CD4-positive, alpha-beta T cell treated with Interleukin-6 for 4 hours (primary cell): ENCODE measurements at regions not wholly inside any gene's neighbourhood (a gene's known extent, or its start where the extent isn't known, plus 50 kb on each side); places are given as distances from the start of the nearest gene placed in this dataset.
"Not testable (repeated sequence)": the region's sequence is repeated elsewhere in the genome, so short reads cannot be mapped to it uniquely, and the experiment has no call there.

Source experiments
- DNase-seq: peaks from one replicate; pipeline ENCODE4 v3.0.0-alpha.2; 2020; ENCODE audit warnings: mixed read lengths

DNA sequence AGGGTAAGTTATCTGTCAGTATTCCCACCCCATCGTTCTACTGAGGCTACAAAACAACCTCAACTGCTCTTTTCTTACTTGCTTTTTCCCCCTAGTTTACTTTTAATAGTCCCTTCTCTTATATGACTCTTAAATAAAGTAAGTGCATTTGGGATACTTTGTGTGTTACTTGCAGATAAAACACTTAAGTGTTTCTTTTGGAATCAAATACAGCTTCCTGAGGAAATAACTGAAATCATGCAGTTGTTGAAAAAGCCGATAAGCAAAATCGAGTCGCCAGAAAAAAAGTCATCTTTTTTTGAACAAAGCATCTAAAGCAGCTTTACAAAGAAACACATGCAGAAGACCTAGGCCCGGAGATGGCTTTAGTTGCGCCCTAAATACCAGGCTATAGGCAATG, 53.5 kb upstream of the EPB41L4A start:
- DNase-seq = no peak

GRCh38 chr5:112473989-112474388, 54.9 kb upstream of the EPB41L4A start:
- no peak for DNase-seq

DNA sequence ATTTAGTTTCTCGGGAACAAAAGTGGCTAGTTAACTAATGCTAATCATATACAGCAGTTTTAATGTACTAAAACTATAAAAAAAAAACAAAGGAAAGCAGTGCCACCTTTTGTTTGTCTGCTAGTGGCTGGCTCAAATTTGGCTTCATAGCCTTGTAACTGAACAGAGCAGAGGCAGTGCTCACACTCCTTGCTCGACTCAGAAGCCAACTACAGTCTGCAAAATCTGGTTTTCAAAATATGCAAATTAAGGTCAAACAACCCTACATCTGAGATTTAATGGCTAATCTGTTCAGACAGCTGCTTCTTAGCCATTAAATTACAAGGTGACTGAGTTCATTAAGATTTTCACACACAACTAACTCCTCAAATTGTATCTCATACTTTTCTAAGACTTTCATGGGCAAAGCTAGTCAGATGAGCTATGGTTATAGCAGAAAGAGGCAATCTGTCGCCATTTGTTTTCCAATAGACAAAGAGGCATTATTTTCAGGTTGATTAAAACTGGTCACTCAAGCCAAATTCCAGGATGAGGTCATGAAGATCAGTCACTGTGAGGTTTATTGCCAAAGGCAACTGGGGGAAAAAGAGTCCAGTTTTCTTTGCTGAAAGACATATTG, 56.8 kb upstream of the EPB41L4A start:
- DNase-seq = no peak

DNA sequence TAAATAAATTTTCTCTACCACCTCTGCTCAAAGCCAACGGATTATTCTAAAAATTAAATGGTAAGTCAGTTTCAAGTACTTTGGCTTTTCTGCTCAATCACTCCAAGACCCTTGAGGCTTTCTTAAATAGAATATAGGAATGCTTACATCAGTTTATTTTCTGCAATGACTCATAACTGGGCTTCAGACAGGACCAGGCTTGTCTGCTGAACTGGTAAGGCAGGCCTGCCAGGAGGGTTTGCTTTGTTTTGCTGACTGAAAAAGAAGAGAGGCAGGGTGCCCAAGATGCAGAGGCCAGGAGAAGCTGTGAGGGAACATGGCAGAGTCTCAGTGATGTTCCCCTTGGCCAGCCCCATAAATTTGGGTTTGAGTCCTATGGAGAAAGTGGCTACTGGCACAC, 60.3 kb upstream of the EPB41L4A start:
- no peak for DNase-seq

- no peak for DNase-seq
Measured at GRCh38 chr5:112480501-112480900, 61.4 kb upstream of the EPB41L4A start.

- no peak for DNase-seq
Measured at GRCh38 chr5:112483704-112484103, 64.6 kb upstream of the EPB41L4A start.

GRCh38 chr5:112485934-112486355, 66.9 kb upstream of the EPB41L4A start:
- DNase-seq = no peak

DNA sequence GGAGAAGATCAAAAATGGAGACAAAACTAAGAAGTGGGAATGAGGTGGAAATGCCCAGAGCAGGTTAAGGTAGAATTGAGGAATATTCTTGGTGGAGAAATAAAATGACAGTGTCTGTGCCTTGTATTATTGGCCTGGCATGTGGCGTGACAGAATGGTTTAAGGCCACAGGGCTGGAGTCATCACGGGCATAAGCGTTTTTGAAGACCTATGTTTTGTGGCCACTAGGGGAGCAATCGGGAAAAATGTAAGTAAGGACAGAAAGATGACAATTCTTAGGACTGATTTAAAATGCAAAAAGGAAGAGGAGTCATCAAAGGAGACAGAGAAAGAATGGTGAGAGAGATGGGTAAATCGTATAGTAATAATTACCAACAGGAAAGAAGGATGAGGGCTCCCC, 72.2 kb upstream of the EPB41L4A start:
- no peak for DNase-seq

GRCh38 chr5:112492291-112492690, 73.2 kb upstream of the EPB41L4A start:
- DNase-seq = no peak

DNA sequence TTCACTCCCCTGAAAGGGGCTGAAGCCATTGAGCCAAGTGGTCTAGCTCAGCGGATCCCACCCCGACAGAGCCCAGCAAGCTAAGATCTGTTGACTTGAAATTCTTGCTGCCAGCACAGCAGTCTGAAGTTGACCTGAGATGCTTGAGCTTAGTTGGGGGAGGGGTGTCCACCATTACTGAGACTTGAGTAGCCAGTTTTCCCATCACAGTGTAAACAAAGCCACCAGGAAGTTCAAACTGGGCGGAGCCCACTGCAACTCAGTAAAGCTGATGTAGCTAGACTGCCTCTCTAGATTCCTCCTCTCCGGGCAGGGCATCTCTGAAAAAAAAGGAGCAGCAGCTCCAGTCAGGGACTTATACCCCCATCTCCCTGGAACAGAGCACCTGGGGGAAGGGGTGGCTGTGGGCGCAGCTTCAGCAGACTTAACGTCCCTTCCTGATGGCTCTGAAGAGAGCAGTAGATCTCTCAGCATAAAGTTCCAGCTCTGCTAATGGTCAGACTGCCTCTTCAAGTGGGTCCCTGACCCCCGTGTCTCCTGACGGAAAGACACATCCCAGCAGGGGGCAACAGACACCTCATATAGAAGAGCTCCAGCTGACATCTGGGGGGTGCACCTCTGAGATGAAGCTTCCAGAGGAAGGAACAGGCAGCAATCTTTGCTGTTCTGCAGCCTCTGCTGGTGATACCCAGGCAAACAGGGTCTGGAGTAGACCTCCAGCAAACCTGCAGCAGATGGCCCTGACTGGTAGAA, 84.8 kb upstream of the EPB41L4A start:
- DNase-seq = not testable (repeated sequence)

DNA sequence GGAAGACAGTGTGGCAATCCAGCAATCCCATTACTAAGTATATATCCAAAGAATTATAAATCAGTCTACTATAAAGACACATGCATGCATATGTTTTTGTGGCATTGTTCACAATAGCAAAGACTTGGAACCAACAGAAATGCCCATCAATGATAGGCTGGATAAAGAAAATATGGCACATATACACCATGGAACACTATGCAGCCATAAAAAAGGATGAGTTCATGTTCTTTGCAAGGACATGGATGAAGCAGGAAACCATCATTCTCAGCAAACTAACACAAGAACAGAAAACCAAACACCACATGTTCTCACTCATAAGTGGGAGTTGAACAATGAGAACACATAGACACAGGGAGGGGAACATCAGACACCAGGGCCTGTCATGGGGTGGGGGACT, 90.0 kb upstream of the EPB41L4A start:
- not testable (repeated sequence) for DNase-seq

DNA sequence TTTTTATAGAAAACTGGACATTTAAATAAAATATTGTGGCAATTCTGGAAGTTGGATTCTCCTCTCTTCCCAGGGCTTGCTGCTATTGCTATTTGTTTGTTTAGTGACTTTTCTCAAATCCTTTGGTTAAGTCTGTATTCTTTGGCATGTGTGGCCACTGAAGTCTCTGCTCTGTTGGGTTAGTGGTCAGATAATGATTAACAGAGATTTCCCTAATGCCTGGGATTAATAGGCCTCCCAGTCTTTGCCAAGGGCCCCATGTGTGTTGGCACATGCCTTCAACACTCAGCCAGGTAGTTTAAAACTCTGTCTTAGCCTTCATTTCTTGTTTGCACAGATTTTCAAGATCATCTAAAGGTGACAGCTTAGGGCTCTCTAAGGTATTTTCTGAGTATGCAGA, 92.8 kb upstream of the EPB41L4A start:
- DNase-seq = no peak

- DNase-seq = no peak
Measured at GRCh38 chr5:112512901-112513300, 93.8 kb upstream of the EPB41L4A start.

- DNase-seq = no peak
Measured at GRCh38 chr5:112514111-112514510, 95.0 kb upstream of the EPB41L4A start.

DNA sequence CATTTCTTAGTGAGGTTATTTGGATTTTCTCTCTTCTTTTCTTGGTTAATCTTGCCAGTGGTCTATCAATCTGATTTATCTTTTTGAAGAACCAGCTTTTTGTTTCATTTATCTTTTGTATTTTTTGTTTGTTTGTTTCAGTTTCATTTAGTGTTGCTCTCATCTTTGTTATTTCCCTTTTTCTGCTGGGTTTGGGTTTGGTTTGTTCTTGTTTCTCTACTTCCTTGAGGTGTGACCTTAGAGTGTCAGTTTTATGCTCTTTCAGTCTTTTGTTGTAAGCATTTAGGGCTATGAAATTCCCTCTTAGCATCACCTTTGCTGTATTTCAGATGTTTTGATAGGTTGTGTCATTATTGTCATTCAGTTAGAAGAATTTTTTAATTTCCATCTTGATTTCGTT, 101.4 kb upstream of the EPB41L4A start:
- not testable (repeated sequence) for DNase-seq

GRCh38 chr5:112522891-112523673, 104.0 kb upstream of the EPB41L4A start:
- not testable (repeated sequence) for DNase-seq

DNA sequence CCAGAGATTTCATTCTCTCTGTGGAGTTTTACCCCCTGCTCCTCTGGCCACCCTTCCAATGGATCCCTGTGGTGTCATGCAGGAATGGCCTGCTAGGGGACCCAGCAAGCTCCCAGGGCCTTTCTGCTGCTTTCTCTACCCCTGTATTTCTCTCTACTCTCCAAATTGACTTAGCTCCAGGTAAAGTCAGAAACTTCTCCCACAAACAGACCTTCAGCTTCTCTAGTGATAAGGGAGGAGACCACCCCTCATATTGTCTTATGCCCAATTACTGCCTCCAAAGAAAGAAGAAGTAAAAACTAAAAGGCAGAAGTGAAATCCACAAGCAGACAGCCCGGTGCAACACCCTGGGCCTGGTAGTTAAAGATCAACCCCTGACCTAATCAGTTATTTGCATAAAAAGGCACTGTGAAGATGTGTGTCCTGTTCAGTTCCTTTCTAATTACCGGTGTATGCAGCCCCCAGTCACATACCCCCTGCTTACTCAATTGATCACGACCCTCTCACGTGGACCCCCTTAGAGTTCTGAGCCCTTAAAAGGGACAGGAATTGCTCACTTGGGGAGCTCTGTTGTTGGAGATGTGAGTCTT, 104.7 kb upstream of the EPB41L4A start:
- DNase-seq = not testable (repeated sequence)

- DNase-seq = no peak
Measured at GRCh38 chr5:112525217-112525616, 106.1 kb upstream of the EPB41L4A start.

DNA sequence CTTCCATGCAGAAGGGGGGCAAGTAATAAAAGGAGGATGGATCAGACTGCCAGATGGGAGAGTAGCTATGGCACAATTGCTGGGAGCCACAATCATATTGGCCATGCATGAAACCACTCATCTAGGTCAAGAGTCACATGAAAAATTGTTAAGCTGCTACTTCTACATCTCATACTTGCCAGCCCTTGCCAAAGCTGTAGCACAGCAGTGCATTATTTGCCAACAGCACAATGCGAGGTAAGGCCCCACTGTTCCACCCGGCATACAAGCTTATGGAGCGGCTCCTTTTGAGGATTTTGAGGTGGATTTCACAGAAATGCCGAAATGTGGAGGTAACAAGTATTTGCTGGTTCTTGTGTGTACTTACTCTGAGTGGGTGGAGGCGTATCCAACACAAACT, 109.9 kb upstream of the EPB41L4A start:
- no peak for DNase-seq

DNA sequence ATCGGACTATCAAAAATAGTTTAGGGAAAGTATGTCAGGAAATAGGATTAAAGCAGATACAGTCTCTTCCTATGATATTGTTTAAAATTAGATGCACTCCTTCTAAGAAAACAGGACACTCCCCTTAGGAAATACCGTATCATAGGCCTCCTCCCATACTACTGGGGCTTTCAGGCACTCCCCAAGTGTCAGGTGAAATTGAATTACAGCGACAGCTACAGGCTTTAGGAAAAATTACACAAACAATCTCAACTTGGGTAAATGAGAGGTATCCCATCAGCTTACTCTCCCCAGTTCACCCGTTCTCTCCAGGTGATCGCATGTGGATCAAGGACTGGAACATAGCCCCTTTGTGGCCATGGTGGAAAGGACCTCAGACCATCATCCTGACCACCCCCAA, 110.4 kb upstream of the EPB41L4A start:
- DNase-seq = no peak

DNA sequence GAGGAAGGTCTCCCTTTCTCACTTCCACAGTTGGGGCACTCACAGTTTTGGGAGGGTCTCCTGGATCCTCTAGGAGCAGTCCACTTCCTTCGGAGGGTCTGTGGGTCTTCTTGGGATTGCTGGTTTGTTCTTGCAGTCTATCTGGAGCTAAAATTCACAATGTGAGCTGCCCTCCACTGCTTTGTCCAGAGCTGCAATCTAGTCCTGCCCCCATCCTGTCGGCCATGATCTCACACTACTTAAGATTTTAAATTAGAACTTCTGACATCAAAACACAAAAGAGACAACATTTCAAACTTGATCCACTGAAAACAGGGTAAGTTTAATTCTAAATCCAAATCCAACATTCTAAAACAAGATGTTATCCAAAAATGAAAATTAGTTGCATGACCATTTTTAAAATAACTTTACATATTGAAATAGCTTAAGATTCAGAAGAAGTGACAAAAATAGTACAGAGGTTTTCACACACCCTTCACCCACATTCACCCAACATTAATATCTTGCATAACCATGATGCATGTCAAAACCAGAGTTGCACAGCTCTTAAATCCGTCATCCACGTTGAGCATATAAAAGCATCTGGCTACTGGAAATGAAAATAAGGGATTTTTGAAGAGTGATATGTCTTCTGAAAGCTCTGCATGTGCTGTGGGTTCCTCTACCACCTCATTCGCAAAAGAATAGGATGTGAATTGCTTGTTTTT, 113.7 kb upstream of the EPB41L4A start:
- DNase-seq = no peak

DNA sequence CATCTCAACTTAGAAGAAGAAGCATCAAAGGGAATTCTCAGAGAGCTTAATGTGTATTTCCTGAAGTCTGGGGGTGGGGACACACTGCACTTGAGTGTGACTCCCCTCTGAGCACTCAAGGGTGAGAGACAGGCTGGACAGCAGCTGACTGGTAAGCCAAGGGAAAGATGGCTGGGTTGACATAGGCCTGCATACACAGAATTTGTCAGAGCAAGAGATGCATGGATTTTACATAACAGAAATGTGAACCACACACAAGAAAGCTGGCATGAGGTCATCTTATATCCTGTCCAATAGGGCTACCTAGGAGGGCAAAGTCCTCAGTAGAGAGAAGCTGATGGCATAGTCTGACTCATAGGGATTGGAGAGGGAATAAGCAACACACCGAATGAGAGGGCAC, 114.3 kb upstream of the EPB41L4A start:
- no peak for DNase-seq

DNA sequence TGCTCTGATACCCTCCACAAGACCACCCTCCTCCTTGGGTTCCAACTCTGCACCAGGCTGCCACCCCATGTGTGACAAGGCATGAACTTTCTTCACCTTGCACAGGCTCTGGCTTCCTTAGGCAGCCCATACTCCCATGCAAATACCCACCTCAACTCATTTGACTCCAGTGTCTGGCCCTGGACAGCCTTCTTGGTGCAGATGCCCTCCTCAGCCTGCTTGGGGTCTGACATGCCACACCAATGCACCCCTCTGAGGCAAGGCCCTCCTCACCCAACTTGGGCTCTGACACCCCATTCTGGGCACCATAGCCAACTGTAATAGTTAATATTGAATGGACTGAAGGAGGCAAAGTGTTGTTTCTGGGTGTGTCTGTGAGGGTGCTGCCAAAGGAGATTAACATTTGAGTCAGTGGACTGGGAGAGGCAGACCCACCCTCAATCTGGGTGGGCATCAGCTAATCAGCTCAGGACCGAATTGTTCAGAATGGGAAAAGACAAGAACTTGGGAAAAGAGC, 115.0 kb upstream of the EPB41L4A start:
- no peak for DNase-seq
